H9 (cell line): ENCODE measurements at regions not wholly inside any gene's neighbourhood (a gene's known extent, or its start where the extent isn't known, plus 50 kb on each side); places are given as distances from the start of the nearest gene placed in this dataset.

Experiments
- DNase-seq: peaks from one replicate; pipeline ENCODE4 v3.0.0-alpha.2; 2017
- H2AFZ ChIP-seq: one replicate; pipeline ENCODE4 v1.6.1; 2013; ENCODE audit warnings: mild to moderate bottlenecking, low read length, control low read depth, moderate library complexity
- H2AK5ac ChIP-seq: 2 replicates; pipeline ENCODE4 v1.6.1; 2013; ENCODE audit warnings: low read length, control low read depth, mixed read lengths; ENCODE audit not compliant: insufficient read length
- H2BK120ac ChIP-seq: one replicate; pipeline ENCODE4 v1.6.1; 2013; ENCODE audit warnings: low read depth, mild to moderate bottlenecking, low read length, control low read depth, inconsistent platforms; ENCODE audit not compliant: poor library complexity, severe bottlenecking
- H2BK12ac ChIP-seq: 2 replicates; pipeline ENCODE4 v1.6.1; 2013; ENCODE audit warnings: low read length, control low read depth, mixed read lengths, low read depth; ENCODE audit not compliant: insufficient read length
- H2BK15ac ChIP-seq: 2 replicates; pipeline ENCODE4 v1.6.1; 2013; ENCODE audit warnings: low read depth, low read length, control low read depth
- H2BK20ac ChIP-seq: one replicate; pipeline ENCODE4 v1.6.1; 2013; ENCODE audit warnings: low read depth, mild to moderate bottlenecking, low read length, control low read depth, inconsistent platforms; ENCODE audit not compliant: poor library complexity, severe bottlenecking
- H2BK5ac ChIP-seq: 2 replicates; pipeline ENCODE4 v1.6.1; 2013; ENCODE audit warnings: low read length, control low read depth, mixed read lengths; ENCODE audit not compliant: insufficient read length
- H3K14ac ChIP-seq: 2 replicates; pipeline ENCODE4 v1.6.1; 2013; ENCODE audit warnings: low read length, control low read depth; ENCODE audit not compliant: insufficient read depth
- H3K18ac ChIP-seq: 2 replicates; pipeline ENCODE4 v1.6.1; 2013; ENCODE audit warnings: low read depth, mild to moderate bottlenecking, mixed read lengths, low read length, control low read depth; ENCODE audit not compliant: insufficient read length
- H3K23ac ChIP-seq: 2 replicates; pipeline ENCODE4 v1.6.1; 2013; ENCODE audit warnings: low read length, control low read depth, mixed read lengths, low read depth; ENCODE audit not compliant: insufficient read length
- H3K23me2 ChIP-seq: 2 replicates; pipeline ENCODE4 v1.6.1; 2013; ENCODE audit warnings: low read depth, mild to moderate bottlenecking, mixed read lengths, low read length, control low read depth; ENCODE audit not compliant: insufficient read length, poor library complexity, severe bottlenecking
- H3K27ac ChIP-seq: 2 replicates; pipeline ENCODE4 v1.5.1; 2013; ENCODE audit warnings: low read length, control low read depth, mixed read lengths, low read depth; ENCODE audit not compliant: insufficient read length
- H3K27me3 ChIP-seq: 2 replicates; pipeline ENCODE4 v1.6.1; 2013; ENCODE audit warnings: low read length, control low read depth, inconsistent platforms; ENCODE audit not compliant: insufficient read depth
- H3K4ac ChIP-seq: 2 replicates; pipeline ENCODE4 v1.6.1; 2013; ENCODE audit warnings: low read depth, mild to moderate bottlenecking, control low read depth, inconsistent platforms, low read length, moderate library complexity
- H3K4me1 ChIP-seq: 2 replicates; pipeline ENCODE4 v1.6.1; 2013; ENCODE audit warnings: low read length, control low read depth, inconsistent platforms; ENCODE audit not compliant: insufficient read depth
- H3K4me2 ChIP-seq: 2 replicates; pipeline ENCODE4 v1.6.1; 2013; ENCODE audit warnings: low read length, control low read depth, mixed read lengths; ENCODE audit not compliant: insufficient read length, insufficient read depth
- H3K56ac ChIP-seq: 2 replicates; pipeline ENCODE4 v1.6.1; 2013; ENCODE audit warnings: low read depth, mild to moderate bottlenecking, mixed read lengths, low read length, control low read depth; ENCODE audit not compliant: insufficient read length
- H3K79me1 ChIP-seq: 2 replicates; pipeline ENCODE4 v1.6.1; 2013; ENCODE audit warnings: low read depth, mild to moderate bottlenecking, moderate library complexity, low read length, control low read depth, inconsistent platforms; ENCODE audit not compliant: insufficient read depth, poor library complexity, severe bottlenecking
- H3K79me2 ChIP-seq: 2 replicates; pipeline ENCODE4 v1.6.1; 2013; ENCODE audit warnings: low read length, control low read depth, inconsistent platforms; ENCODE audit not compliant: insufficient read depth
- H3K9ac ChIP-seq: 2 replicates; pipeline ENCODE4 v1.6.1; 2013; ENCODE audit warnings: low read length, control low read depth, mixed read lengths; ENCODE audit not compliant: insufficient read length; ENCODE audit errors: extremely low read depth
- H3K9me3 ChIP-seq: one replicate; pipeline ENCODE4 v1.6.1; 2013; ENCODE audit warnings: low read depth, low read length, inconsistent platforms; ENCODE audit not compliant: control insufficient read depth
- H3T11ph ChIP-seq: one replicate; pipeline ENCODE4 v1.6.1; 2013; ENCODE audit warnings: mild to moderate bottlenecking, low read length, control low read depth, inconsistent platforms
- H4K20me1 ChIP-seq: one replicate; pipeline ENCODE4 v1.6.1; 2013; ENCODE audit not compliant: control insufficient read depth, insufficient read length, insufficient read depth
- H4K5ac ChIP-seq: 2 replicates; pipeline ENCODE4 v1.6.1; 2013; ENCODE audit warnings: low read depth, mild to moderate bottlenecking, mixed read lengths, low read length, control low read depth; ENCODE audit not compliant: insufficient read length
- H4K8ac ChIP-seq: replicated peaks from 2 replicates; pipeline ENCODE4 v1.6.1; 2013; ENCODE audit warnings: low read length, control low read depth, mixed read lengths, low read depth; ENCODE audit not compliant: insufficient read length
- H4K91ac ChIP-seq: 2 replicates; pipeline ENCODE4 v1.6.1; 2013; ENCODE audit warnings: low read depth, mild to moderate bottlenecking, moderate library complexity, mixed read lengths, low read length, control low read depth; ENCODE audit not compliant: insufficient read length
- H3K27ac Mint-ChIP-seq, 3 experiments: 2 replicates in 2 of 3; 3 replicates in 1 of 3; pipeline ENCODE4 v1.8.0; 2020 to 2021; ENCODE audit warnings: mixed read lengths in 3 of 3, mild to moderate bottlenecking in 1 of 3, moderate library complexity in 1 of 3
- H3K27me3 Mint-ChIP-seq: 2 replicates; pipeline ENCODE4 v1.8.0; 2021; ENCODE audit warnings: low read depth, mild to moderate bottlenecking, moderate library complexity, mixed read lengths
- H3K36me3 Mint-ChIP-seq, 3 experiments: 2 replicates in 2 of 3; 3 replicates in 1 of 3; pipeline ENCODE4 v1.8.0; 2020 to 2021; ENCODE audit warnings: low read depth in 3 of 3, mixed read lengths in 3 of 3; ENCODE audit not compliant: insufficient read depth in 1 of 3
- H3K4me1 Mint-ChIP-seq, 2 experiments: 2 replicates each; pipeline ENCODE4 v1.8.0; 2020; ENCODE audit warnings: mixed read lengths in 2 of 2
- H3K4me3 Mint-ChIP-seq, 2 experiments: 2 replicates in 1 of 2; 3 replicates in 1 of 2; pipeline ENCODE4 v1.8.0; 2020 to 2021; ENCODE audit warnings: mild to moderate bottlenecking in 2 of 2, mixed read lengths in 2 of 2, moderate library complexity in 1 of 2
- H3K9me3 Mint-ChIP-seq, 2 experiments: 2 replicates in 1 of 2; 3 replicates in 1 of 2; pipeline ENCODE4 v1.8.0; 2020; ENCODE audit warnings: mild to moderate bottlenecking in 2 of 2, mixed read lengths in 2 of 2, moderate library complexity in 1 of 2
- WGBS: extraction: QIAGEN DNeasy Blood & Tissue Kit; methylation state at CpG from one replicate; pipeline ENCODE4 v1.1.7; 2013; ENCODE audit warnings: missing lambda C conversion rate, low lambda C conversion rate, mixed read lengths; ENCODE audit not compliant: insufficient read length; ENCODE audit errors: extremely low coverage; 5-methylcytosine and 5-hydroxymethylcytosine counted together
- TF ChIP-seq, protein P1 (sequence below): fragments of 200-600 bp; sonication (generic); conservative IDR thresholded peaks from 3 replicates; pipeline ENCODE4 v1.8.0; 2021; ENCODE audit warnings: antibody characterized with exemption, mild to moderate bottlenecking

DNA sequence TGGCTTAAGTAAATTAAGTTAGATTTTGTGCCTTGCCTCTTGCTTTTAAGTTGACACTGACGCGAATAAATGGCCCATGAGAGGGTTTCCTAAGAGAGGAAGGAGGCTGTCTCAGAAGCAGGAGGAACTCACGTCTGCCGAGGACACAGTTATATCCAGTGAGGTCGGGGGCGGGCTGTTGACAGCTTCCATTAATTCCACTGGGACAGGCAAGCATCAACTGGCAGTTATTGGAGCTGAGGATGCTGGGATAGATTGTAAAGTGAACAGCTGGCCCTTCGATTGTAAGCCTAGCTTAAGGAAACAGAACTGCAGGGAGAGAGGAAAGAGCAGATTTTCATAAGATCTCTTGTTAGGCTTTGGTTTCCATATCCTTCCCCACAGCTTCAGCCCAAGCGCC lies 399.2 kb downstream of the IPO8 start:
- TF ChIP-seq, protein P1, sequence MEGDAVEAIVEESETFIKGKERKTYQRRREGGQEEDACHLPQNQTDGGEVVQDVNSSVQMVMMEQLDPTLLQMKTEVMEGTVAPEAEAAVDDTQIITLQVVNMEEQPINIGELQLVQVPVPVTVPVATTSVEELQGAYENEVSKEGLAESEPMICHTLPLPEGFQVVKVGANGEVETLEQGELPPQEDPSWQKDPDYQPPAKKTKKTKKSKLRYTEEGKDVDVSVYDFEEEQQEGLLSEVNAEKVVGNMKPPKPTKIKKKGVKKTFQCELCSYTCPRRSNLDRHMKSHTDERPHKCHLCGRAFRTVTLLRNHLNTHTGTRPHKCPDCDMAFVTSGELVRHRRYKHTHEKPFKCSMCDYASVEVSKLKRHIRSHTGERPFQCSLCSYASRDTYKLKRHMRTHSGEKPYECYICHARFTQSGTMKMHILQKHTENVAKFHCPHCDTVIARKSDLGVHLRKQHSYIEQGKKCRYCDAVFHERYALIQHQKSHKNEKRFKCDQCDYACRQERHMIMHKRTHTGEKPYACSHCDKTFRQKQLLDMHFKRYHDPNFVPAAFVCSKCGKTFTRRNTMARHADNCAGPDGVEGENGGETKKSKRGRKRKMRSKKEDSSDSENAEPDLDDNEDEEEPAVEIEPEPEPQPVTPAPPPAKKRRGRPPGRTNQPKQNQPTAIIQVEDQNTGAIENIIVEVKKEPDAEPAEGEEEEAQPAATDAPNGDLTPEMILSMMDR = no peak
- Histone ChIP-seq H3T11ph (no peak overlapping the region), H3K14ac (no peak overlapping the region), H2BK120ac (no peak overlapping the region), H4K5ac (no peak overlapping the region), H3K4me1 (no peaks in the 10 kb centered on the region), H3K23me2 (no peaks in the 10 kb centered on the region), H3K4ac (no peak overlapping the region), H3K79me2 (no peaks in the 10 kb centered on the region), H2AFZ (no peak overlapping the region), H3K9ac (no peak overlapping the region), H3K18ac (no peak overlapping the region), H2AK5ac (no peak overlapping the region), H4K8ac (no peak overlapping the region), H2BK12ac (no peak overlapping the region), H3K56ac (no peak overlapping the region), H2BK20ac (no peak overlapping the region), H3K4me2 (no peak overlapping the region), H3K27ac (no peak overlapping the region), H2BK5ac (no peak overlapping the region), H2BK15ac (no peak overlapping the region), H3K23ac (no peak overlapping the region), H4K20me1 (no peaks in the 10 kb centered on the region), H4K91ac (no peak overlapping the region), H3K79me1 (no peaks in the 10 kb centered on the region), H3K27me3 (no peaks in the 10 kb centered on the region), H3K9me3 (no peaks in the 10 kb centered on the region)
- peaks cover 4 to 11% of the 10 kb centered on the region in 2 experiments; a peak in 4 of 5 replicates for H3K9me3 Mint-ChIP-seq
- no peaks in the 10 kb centered on the region for H3K4me1 Mint-ChIP-seq
- DNase-seq = no peak
- peaks cover 2% of the 10 kb centered on the region; the same call in 1 of the 2 replicates for H3K27me3 Mint-ChIP-seq
- no peak overlapping the region for H3K4me3 Mint-ChIP-seq
- WGBS = no CpG with 5 or more reads among the region's 8 CpGs
- no peak overlapping the region for H3K27ac Mint-ChIP-seq
- peaks cover 0 to 5% (median 4%) of the 10 kb centered on the region in 3 experiments; a peak in 4 of 7 replicates for H3K36me3 Mint-ChIP-seq
